Stomach (tissue), 4 donors: ENCODE measurements at regions not wholly inside any gene's neighbourhood (a gene's known extent, or its start where the extent isn't known, plus 50 kb on each side); places are given as distances from the start of the nearest gene placed in this dataset.

Experiments used
- CTCF ChIP-seq, 7 experiments: fragments of 450-650 bp in 4 of 7; fragments of 200-600 bp in 3 of 7; sonication (generic) in 3 of 7; IDR thresholded peaks; one replicate each; pipeline ENCODE4 v1.5.1; 2016 to 2019; ENCODE audit warnings: antibody characterized with exemption in 7 of 7, control low read depth in 2 of 7, mild to moderate bottlenecking in 1 of 7
- POLR2AphosphoS5 ChIP-seq, 3 donors: sonication (generic); formaldehyde crosslinking; IDR thresholded peaks; one replicate each; pipeline ENCODE4 v1.6.1; 2016; ENCODE audit warnings: antibody characterized with exemption in 3 of 3

- TF ChIP-seq CTCF (IDR thresholded peaks at IDR 0.05) (no peak), POLR2AphosphoS5 (IDR thresholded peaks at IDR 0.05) (no peak)
Observed at GRCh38 chr11:22474616-22475015, 136.4 kb downstream of the SLC17A6 start.
